CD4-positive, alpha-beta T cell treated with Interleukin-17A for 4 hours (primary cell): ENCODE measurements at regions not wholly inside any gene's neighbourhood (a gene's known extent, or its start where the extent isn't known, plus 50 kb on each side); places are given as distances from the start of the nearest gene placed in this dataset.

Experiments
- DNase-seq: peaks from one replicate; pipeline ENCODE4 v3.0.0-alpha.2; 2020; ENCODE audit warnings: mixed read lengths

GRCh38 chr9:73011181-73011750 lies 58.4 kb upstream of the ALDH1A1 start:
- DNase-seq, result no peak

GRCh38 chr9:73009649-73010288 lies 56.9 kb upstream of the ALDH1A1 start:
- no peak for DNase-seq

GRCh38 chr9:73007966-73008672 lies 55.3 kb upstream of the ALDH1A1 start:
- DNase-seq, result no peak

GRCh38 chr9:73006986-73007385 lies 54.1 kb upstream of the ALDH1A1 start:
- no peak for DNase-seq
